ENCODE measurements at regions not wholly inside any gene's neighbourhood (a gene's known extent, or its start where the extent isn't known, plus 50 kb on each side); places are given as distances from the start of the nearest gene placed in this dataset.

GRCh38 chr12:93022603-93023340 is 93.7 kb upstream of the EEA1 start:
- TF ChIP-seq CTCF (IDR thresholded peaks at IDR 0.05; ENCODE audit: poor library complexity, severe bottlenecking) (no peak), TAF1 (IDR thresholded peaks at IDR 0.05; ENCODE audit: low read depth) (no peak), POLR2AphosphoS5 (IDR thresholded peaks at IDR 0.05) (no peak), EP300 (conservative IDR thresholded peaks at IDR 0.05; ENCODE audit: poor library complexity, severe bottlenecking) (no peak), SMC3 (conservative IDR thresholded peaks at IDR 0.05; ENCODE audit: poor library complexity) (no peak), REST (IDR thresholded peaks at IDR 0.05; ENCODE audit: borderline replicate concordance) (no peak), EZH2 (IDR thresholded peaks at IDR 0.05; ENCODE audit: borderline replicate concordance, insufficient read depth, low read length, poor library complexity, severe bottlenecking) (no peak)

Measured in neural cell (in vitro differentiated cells).